ENCODE measurements at regions not wholly inside any gene's neighbourhood (a gene's known extent, or its start where the extent isn't known, plus 50 kb on each side); places are given as distances from the start of the nearest gene placed in this dataset.

DNA sequence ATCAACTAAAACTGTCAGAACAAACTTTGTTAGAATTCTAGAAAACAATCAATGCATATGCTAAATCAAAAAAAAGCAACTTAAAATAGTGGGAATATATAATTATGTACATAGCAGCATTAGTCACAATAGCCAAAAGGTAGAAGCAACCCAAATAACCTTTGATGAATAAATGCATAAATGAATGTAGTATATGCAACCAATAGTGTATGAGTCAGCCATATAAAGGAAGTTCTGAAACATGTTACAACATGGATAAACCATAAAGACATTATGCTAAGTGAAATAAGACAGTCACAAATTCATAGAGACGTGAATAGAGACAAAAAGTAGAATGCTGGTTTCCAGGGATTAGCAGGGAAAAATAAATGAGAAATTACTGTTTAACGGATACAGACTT lies 762.8 kb upstream of the INTU start:
- 91 to 93% (median 93%) methylated on average over 2 of the region's 2 CpGs for WGBS, 3 donors
- no peak for TF ChIP-seq POLR2A (IDR thresholded peaks at IDR 0.05)
- TF ChIP-seq EP300 (IDR thresholded peaks at IDR 0.05), result no peak
- no peak for TF ChIP-seq CTCF (IDR thresholded peaks at IDR 0.05)

DNA sequence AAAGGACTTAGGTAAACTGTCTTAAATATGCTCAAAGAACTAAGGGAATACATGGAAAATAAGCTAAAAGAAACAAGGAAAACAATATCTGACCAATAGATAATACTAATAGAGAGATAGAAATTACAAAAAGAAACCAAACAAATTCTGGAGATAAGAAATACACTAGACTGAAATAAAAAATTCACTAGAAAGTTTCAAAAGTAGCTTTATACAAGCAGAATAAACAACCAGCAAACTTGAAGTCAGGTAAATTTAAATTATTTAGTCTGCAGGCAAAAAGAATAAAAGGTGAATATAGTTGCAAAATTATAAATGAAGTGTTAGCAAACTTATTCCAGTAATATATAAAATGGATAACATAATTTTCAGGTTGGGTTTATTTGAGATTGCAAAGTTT lies 760.9 kb upstream of the INTU start:
- no peak overlapping the region for H3K4me3 ChIP-seq
- no peaks in the 10 kb centered on the region for H3K4me1 ChIP-seq (ENCODE audit: insufficient read depth)
- intact Hi-C loops (cut with DNase I), result no loop called here

More for the DNA sequence above, 762.8 kb upstream of the INTU start:
- H3K4me1 ChIP-seq (ENCODE audit: insufficient read depth), result no peaks in the 10 kb centered on the region
- H3K4me3 ChIP-seq, result no peak overlapping the region
- intact Hi-C loops (cut with DNase I), result no loop called here
- H3K9me3 ChIP-seq, result no peaks in the 10 kb centered on the region
- H3K27me3 ChIP-seq, result no peaks in the 10 kb centered on the region
- no peak for DNase-seq
- H3K27ac ChIP-seq, result no peak overlapping the region
- H3K36me3 ChIP-seq, result no peaks in the 10 kb centered on the region

GRCh38 chr4:126874533-126874932 lies 758.2 kb upstream of the INTU start:
- WGBS, 3 donors, result 85 to 94% (median 91%) methylated on average over 19 of the region's 19 CpGs
- intact Hi-C loops (cut with DNase I), result no loop called here
- no peaks in the 10 kb centered on the region for H3K4me1 ChIP-seq (ENCODE audit: insufficient read depth)
- H3K36me3 ChIP-seq, result no peaks in the 10 kb centered on the region
- H3K27me3 ChIP-seq, result no peaks in the 10 kb centered on the region
- no peaks in the 10 kb centered on the region for H3K9me3 ChIP-seq
- no peak overlapping the region for H3K27ac ChIP-seq
- H3K4me3 ChIP-seq, result no peak overlapping the region
- TF ChIP-seq EP300 (IDR thresholded peaks at IDR 0.05), result no peak
- DNase-seq, result no peak

More for the DNA sequence above, 760.9 kb upstream of the INTU start:
- Histone ChIP-seq H3K9me3 (no peaks in the 10 kb centered on the region), H3K27me3 (no peaks in the 10 kb centered on the region), H3K27ac (no peak overlapping the region), H3K36me3 (no peaks in the 10 kb centered on the region)
- no peak for TF ChIP-seq POLR2A (IDR thresholded peaks at IDR 0.05)
- no peak for TF ChIP-seq CTCF (IDR thresholded peaks at IDR 0.05)
- TF ChIP-seq EP300 (IDR thresholded peaks at IDR 0.05), result no peak
- DNase-seq, result no peak

DNA sequence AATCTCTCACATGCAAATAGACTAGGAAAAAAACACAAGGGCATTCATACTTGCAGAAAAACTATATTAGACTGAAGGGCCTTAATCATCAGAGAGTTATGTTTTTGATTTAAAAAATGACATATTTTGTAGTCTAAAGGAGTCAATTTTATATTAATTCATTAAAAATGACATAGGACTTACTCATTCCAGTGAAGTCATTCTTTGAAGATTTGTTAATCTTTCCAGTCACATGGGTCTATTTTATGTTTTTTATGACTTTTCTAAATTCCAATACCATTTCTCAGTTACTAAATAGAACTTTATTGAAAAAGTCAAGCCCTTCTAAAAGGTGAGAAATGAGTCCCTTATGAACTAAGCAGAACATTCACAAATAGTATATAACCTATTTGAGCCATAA lies 743.8 kb upstream of the INTU start:
- H3K27ac ChIP-seq, result no peak overlapping the region
- no peaks in the 10 kb centered on the region for H3K36me3 ChIP-seq
- H3K4me1 ChIP-seq (ENCODE audit: insufficient read depth), result no peaks in the 10 kb centered on the region
- intact Hi-C loops (cut with DNase I), result no loop called here
- TF ChIP-seq EP300 (IDR thresholded peaks at IDR 0.05), result no peak
- no peak for TF ChIP-seq POLR2A (IDR thresholded peaks at IDR 0.05)
- no peak for TF ChIP-seq CTCF (IDR thresholded peaks at IDR 0.05)
- no peaks in the 10 kb centered on the region for H3K27me3 ChIP-seq
- no peak overlapping the region for H3K4me3 ChIP-seq
- no peaks in the 10 kb centered on the region for H3K9me3 ChIP-seq
- DNase-seq, result no peak

GRCh38 chr4:126890383-126890782 lies 742.4 kb upstream of the INTU start:
- Histone ChIP-seq H3K4me1 (ENCODE audit: insufficient read depth) (no peaks in the 10 kb centered on the region), H3K27ac (no peak overlapping the region), H3K27me3 (no peaks in the 10 kb centered on the region), H3K9me3 (no peaks in the 10 kb centered on the region), H3K4me3 (no peak overlapping the region), H3K36me3 (no peaks in the 10 kb centered on the region)
- DNase-seq, result no peak
- intact Hi-C loops (cut with DNase I), result no loop called here
- TF ChIP-seq POLR2A (IDR thresholded peaks at IDR 0.05), result no peak
- TF ChIP-seq CTCF (IDR thresholded peaks at IDR 0.05), result no peak
- no peak for TF ChIP-seq EP300 (IDR thresholded peaks at IDR 0.05)
